ENCODE measurements at regions not wholly inside any gene's neighbourhood (a gene's known extent, or its start where the extent isn't known, plus 50 kb on each side); places are given as distances from the start of the nearest gene placed in this dataset.

DNA sequence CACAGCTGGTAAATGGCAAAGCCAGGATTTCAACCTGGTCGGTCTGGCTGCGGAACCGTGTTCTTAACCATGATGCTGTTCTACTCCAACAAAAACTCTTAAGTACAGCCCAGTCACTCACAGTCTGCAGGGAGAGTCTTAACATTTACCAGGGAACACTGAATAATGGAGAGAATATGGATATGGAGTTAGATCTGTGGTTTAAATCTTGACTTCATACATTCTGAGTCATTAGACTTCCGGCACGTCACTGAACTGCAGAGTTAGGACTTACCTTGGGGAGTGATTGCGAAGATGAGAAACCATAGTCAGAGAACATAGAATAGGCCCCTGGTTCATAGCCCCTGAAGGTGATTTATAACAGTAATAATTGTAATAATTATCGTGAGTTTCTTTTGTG, 61.7 kb downstream of the ADRA2A start (continued):
- no peak for TF ChIP-seq CHD7 (IDR thresholded peaks at IDR 0.05; ENCODE audit: insufficient replicate concordance, low read length)
- TF ChIP-seq HDAC6 (IDR thresholded peaks at IDR 0.05; ENCODE audit: low read depth, low read length) = no peak
- TF ChIP-seq SRF (IDR thresholded peaks at IDR 0.05; ENCODE audit: low read depth, low read length) = no peak
- TF ChIP-seq GABPA (IDR thresholded peaks at IDR 0.05; ENCODE audit: borderline replicate concordance, insufficient read depth, low read length) = no peak
- no peak for TF ChIP-seq CTCF (IDR thresholded peaks at IDR 0.05; ENCODE audit: control extremely low read depth in 1 of 3, insufficient read depth in 1 of 3, low read depth in 1 of 3, low read length in 3 of 3)
- no peak for TF ChIP-seq TAF1 (IDR thresholded peaks at IDR 0.05; ENCODE audit: low read depth, low read length)

Data from H1 (cell line).